ENCODE measurements at regions not wholly inside any gene's neighbourhood (a gene's known extent, or its start where the extent isn't known, plus 50 kb on each side); places are given as distances from the start of the nearest gene placed in this dataset.

DNA sequence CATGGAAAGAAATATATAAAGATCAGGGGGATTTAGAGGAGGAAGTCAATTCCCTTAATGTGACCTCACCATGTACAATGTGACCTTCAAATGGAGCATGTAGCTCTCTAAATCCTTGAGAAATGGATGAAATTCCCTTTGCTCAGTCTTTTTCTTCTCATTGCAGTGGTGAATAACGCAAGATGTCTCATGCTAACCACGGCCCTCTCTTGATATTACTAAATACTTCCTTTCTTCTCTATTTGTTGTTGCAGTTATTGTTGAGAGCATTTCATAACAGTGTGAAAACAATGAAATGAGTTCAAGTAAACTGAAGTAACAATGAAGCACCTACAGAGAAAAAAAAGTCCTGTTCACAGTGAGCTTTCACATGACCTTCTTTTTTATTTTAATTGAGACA is 55.6 kb downstream of the ZNF281 start:
- TF ChIP-seq, protein P1, sequence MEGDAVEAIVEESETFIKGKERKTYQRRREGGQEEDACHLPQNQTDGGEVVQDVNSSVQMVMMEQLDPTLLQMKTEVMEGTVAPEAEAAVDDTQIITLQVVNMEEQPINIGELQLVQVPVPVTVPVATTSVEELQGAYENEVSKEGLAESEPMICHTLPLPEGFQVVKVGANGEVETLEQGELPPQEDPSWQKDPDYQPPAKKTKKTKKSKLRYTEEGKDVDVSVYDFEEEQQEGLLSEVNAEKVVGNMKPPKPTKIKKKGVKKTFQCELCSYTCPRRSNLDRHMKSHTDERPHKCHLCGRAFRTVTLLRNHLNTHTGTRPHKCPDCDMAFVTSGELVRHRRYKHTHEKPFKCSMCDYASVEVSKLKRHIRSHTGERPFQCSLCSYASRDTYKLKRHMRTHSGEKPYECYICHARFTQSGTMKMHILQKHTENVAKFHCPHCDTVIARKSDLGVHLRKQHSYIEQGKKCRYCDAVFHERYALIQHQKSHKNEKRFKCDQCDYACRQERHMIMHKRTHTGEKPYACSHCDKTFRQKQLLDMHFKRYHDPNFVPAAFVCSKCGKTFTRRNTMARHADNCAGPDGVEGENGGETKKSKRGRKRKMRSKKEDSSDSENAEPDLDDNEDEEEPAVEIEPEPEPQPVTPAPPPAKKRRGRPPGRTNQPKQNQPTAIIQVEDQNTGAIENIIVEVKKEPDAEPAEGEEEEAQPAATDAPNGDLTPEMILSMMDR (IDR thresholded peaks at IDR 0.05) = no peak

DNA sequence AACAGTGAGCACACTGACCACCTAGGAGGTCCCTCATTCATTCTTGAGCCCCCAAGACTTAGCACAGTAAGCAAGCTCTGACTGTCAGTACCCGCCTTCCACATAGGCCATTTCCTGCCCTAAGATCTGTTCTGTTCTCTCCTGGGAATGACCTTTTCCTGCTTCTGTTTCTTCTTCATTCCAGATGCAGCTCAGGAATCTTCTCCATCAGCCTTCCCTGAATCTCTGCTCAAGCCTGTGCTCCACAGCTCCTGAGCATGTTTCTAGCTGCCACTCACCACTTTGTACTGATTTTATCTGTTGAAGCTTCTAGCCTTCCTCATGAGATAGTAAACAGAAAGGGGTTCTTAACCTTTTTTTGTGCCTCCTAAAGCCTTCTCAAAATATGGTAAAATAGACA is 56.6 kb downstream of the ZNF281 start:
- TF ChIP-seq, protein P1 (IDR thresholded peaks at IDR 0.05) = no peak

DNA sequence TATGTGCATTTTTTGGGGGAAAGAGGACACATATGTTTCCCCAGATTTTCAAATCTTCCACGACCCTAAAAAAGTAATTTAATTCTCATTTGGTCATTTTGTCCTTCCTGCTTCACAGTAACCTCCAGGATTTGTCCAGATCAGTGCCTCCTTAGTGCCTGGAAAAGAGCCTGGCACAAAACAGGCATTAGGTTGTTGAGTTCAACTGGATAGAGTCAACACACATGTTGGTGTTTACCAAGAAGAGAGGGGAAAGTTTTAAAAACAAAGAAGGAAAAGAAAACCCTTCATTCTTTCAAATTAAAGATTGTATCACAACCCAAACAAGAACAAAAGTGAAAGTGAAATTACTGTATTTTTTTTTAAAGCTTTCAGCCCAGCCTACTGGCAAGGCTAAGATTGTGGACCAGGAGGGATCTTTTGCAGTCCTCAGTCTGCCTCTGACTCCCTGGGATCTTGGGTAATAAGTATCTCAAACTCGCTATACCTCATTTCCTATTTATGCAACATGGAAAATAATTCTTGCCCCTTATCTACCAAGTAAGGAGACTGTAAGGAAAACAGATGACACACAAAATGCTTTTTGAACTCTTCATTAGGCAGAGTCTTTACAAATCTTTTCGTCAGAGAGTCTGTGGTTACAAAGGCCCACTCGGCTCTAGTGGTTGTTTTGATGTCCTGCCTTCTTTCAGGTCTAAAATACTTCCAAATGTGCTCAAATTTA is 57.8 kb downstream of the ZNF281 start:
- TF ChIP-seq, protein P1 (IDR thresholded peaks at IDR 0.05) = no peak

DNA sequence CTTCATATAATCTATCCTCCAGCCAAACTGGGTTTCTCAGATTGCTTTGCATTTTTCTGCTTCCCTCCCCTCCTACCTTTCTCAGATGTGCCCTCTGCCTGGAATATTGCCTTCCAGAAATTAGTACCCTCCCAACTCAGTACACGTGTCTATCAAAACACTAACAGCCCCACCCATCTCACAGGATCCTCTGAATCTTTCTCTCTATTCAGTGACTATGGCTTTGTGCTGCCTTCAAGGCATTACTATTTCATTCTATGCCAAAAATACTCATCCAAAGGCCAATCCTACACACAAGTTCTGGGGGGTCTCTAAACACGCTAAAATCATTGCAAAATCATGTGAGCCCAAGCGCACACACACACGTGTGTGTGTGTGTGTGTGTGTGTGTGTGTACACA is 58.4 kb downstream of the ZNF281 start:
- TF ChIP-seq, protein P1 (IDR thresholded peaks at IDR 0.05) = no peak

DNA sequence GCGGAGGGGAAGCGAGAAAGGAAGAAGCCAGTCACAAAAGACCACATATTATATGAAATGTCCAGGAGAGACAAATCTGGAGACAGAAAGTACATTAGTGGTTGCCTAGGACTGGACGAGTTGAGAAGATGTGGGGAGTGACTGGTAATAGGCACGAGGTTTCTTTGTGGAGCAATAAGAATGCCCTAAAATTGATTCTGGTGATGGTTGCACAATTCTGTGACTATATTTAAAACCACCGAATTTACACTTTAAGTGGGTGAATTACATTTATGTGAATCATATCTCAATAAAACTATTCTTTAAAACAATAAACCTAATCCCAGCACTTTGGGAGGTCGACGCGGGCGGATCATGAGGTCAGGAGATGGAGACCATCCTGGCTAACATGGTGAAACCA is 63.1 kb downstream of the ZNF281 start:
- TF ChIP-seq, protein P1 (IDR thresholded peaks at IDR 0.05) = no peak

DNA sequence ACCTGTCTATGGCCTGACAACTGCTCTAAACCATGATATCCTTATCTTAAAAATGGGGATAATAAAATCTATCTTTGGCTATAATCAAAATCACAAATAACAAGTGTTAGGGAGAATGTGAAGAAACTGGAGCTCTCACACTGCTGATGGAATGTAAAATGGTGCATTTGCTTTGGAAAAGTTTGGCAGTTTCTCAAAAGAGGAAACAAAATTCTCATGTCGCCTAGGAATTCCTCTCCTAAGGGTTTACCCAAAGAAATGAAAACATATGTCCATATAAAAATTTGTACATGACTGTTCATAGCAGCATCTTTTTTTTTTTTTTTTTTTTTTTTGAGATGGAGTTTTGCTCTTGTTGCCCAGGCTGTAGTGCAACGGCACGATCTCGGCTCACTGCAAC is 64.3 kb downstream of the ZNF281 start:
- TF ChIP-seq, protein P1 (IDR thresholded peaks at IDR 0.05) = no peak

DNA sequence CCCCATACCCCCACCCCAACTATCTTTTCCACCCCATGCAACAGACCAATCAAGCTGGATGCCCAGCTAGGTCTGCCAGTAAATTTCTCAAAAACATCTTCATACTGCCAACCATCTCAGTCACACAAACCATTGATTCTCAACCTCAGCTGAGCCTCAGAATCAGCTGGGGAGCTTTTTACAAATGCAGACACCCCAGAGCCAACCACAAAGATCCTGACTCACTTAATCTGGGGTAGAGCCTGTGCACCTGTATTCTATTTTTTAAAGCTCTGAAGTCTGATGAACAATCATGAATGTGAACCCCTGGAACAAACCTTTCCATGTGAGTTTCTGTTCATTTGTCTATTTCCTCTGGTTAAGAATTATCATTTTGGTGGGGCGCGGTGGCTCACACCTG is 66.0 kb downstream of the ZNF281 start:
- TF ChIP-seq, protein P1 (IDR thresholded peaks at IDR 0.05) = no peak

Measured in LNCAP (cell line).